HG02885 (cell line): ENCODE measurements at regions not wholly inside any gene's neighbourhood (a gene's known extent, or its start where the extent isn't known, plus 50 kb on each side); places are given as distances from the start of the nearest gene placed in this dataset.
A peak's percentile ranks its signal among the peaks of the same experiment; 100 is the strongest.
"Not testable (repeated sequence)": the region's sequence is repeated elsewhere in the genome, so short reads cannot be mapped to it uniquely, and the experiment has no call there.

Experiments
- ATAC-seq: cut with Tn5 transposase; IDR thresholded peaks from one replicate; pipeline ENCODE4 v1.9.1; 2021; ENCODE audit warnings: mild to moderate bottlenecking; ENCODE audit not compliant: unreplicated experiment, poor library complexity

DNA sequence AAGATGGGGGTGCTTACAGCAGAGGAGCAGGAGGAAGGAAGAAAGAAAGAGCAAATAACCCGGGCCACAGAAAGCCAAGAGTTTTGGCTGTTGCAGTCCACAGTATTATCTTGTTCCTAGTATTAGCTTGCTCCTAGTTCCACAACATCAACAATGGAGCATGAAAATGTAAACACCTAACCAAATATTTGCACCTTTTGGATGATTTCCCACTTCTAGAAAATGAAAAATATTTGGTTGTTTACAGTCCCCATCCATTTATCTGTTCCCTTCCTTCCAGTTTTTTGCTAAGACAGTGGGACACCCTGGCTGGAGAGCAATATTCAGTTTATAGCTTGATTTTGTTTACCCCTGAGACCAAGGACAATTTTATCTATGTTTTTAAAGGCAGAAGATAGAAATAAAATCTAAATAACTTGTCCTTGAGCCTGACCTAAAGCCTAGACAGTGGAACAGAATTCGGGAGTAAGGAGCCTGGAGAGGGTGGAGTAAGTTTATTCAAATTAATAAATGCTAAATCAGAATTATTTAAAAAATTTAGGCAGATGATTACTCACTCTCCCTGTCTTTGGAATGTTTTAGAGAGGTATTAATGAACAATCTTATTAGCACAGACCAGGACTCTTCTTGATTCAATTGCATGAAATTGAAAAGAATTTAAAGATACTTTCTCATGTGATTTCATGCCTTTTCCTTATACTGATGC is 51.6 kb downstream of the RESF1 start:
- ATAC-seq: no peak

DNA sequence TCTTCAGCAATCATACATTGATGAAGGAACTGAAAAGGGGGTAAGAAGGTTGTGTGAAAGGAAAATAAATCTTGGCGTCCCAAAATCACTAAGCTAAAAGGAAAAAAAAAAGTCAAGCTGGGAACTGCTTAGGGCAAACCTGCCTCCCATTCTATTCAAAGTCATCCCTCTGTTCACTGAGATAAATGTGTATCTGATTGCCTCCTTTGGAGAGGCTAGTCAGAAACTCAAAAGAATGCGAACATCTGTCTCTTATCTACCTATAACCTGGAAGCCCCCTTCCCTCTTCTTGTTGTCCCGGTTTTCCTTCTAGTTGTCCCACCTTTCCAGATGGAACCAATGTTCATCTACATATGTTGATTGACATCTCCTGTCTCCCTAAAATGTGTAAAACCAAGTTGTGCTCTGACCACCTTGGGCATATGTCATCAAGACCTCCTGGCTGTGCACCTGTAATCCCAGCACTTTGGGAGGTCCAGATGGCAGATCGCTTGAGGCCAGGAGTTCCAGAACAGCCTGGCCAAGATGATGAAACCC is 53.1 kb downstream of the RESF1 start:
- ATAC-seq: no peak

DNA sequence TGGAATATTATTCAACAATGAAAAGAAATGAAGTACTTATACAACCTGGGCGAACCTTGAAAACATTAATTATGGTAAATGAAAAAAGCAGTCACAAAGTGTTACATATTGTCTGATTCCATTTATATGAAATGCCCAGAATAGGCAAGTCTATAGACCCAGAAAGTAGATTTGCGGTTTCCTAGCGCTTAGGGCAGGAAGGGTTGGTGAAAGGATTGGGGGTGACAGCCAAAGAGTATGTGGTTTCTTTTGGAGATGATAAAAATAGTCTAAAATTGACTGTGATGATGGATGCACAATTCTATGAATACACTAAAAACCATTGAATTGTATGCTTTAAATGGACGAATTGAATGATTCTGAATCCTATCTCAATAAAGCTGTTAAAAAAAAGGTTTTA is 55.8 kb downstream of the RESF1 start:
- ATAC-seq: no peak

DNA sequence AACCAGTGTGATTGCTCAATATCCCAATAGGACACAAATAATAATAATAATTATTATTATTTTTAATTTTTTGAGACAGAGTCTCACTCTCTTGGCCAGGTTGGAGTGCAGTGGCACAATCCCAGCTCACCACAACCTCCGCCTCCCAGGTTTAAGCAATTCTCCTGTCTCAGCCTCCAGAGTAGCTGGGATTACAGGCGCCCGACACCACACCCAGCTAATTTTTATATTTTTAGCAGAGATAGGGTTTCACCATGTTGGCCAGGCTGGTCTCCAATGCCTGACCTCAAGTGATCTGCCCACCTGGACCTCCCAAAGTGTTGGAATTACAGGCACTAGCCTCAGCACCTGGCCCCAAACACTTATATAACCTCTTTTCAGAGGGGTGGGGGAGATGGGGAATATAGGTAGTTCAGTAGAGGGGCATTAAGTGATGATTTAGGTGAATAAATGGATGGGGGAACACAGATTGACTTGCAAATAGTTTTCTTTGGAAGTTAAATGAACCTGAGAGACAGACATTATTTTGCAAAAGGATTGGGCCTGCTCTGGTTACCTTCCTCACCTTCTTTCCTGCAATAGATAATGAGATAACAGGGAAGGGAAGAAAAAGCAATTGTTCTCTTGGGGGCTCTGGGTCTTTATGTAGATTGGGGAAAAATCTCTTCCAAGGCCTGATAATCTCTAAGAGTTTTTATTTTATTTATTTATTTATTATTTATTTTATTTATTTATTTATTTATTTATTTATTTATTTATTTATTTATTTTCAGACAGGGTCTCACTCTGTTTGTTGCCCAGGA is 57.7 kb downstream of the RESF1 start:
- ATAC-seq: no peak

DNA sequence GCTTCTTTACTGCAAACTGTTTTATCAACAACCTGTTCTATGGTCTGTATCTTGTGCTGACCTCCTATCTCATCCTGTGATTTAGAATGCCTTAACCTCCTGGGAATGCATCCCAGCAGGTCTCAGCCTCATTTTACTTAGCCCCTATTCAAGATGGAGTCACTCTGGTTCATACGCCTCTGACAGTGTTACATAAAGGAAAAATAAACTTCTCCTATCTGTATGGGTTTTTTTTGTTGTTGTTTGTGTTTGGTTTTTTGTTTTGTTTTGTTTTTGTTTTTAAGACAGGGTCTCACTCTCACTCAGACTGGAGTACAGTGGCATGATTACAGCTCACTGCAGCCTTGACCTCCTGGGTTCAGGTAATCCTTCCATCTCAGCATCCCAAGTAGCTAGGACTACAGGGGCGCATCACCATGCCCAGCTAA is 62.1 kb downstream of the RESF1 start:
- ATAC-seq: no peak

DNA sequence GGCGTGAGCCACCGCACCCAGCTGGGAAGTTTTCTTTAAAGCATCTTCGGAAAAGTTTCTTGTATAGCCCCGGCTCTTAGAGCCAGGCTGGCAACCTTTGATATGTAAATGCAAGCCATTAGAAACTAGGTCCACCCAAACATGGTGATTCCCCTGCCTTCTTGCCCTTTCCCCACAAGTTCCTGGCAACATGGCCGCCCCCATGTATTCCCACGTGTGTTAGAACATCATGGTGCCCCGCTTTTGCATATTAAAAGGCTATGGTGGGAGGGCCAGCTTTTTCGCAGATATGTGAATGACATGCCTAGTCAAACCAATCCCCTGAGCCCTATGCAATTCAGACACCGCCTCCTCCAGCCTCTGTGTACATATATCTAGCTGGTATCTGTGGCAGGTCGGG is 63.2 kb downstream of the RESF1 start:
- ATAC-seq: not testable (repeated sequence)

DNA sequence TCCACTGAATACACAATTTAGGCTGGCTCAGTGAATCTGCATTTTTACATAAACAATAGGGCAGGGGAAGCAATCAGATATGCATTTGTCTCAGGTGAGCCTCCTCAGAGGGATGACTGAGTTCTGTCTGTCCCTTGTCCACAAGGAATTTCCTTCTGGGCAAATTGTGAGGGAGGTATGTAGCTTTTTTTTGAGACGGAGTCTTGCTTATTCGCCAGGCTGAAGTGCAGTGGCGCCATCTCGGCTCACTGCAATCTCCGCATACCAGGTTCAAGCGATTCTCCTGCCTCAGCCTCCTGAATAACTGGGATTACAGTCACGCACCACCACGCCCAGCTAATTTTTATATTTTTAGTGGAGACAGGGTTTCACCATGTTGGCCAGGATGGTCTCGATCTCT is 64.6 kb downstream of the RESF1 start:
- not testable (repeated sequence) for ATAC-seq

DNA sequence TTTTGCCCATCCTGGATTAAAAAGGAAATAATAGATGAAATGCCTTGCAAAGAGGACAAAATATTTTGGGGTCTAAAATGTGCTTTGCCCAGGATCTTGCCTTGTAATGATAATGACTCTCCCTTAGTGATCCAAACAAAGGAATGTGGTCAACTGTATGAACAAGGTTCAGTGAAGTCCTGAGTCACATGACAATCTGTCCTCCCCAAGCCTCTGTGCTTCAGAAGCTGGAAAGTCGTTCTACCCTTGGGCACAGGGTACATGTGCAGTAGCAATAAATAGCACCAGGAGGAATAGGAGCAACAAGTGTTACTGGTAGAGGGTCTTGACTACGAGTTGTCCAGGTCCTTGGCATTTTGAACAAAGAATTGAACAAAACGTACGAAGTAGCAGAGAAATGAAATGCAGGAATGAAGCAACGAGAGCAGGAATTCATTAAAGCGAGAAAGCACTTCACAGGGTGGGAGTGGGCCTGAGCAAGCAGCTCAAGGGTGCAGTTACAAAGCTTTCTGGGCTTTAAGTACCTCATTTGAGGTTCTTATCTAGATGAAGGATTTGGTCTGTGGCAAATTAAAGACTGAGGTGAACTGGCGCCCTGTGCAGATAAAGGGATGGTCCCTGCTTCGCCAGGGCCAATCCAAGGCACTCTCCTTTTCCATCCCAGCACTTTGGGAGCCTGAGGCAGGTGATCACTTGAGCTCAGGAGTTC is 65.8 kb downstream of the RESF1 start:
- no peak for ATAC-seq

DNA sequence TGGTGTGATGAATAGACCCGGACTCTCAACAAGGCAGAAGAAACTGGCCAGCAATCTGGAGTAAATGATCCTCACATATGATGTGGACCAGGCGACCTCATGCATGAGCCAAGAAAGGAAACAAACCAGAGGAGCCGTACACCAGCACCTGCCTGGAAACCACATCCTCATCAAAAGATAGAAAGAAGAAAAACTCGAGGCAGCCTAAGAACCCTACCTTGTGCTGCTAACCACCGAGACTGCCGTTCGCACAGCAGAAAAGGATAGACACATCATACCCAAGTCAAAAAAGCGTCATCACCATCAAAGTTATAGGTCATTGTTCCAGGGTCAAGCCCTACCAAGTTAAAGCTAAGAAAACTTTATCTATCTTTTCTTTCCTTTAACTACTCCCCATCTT is 66.7 kb downstream of the RESF1 start:
- peak; percentile 82 for ATAC-seq

DNA sequence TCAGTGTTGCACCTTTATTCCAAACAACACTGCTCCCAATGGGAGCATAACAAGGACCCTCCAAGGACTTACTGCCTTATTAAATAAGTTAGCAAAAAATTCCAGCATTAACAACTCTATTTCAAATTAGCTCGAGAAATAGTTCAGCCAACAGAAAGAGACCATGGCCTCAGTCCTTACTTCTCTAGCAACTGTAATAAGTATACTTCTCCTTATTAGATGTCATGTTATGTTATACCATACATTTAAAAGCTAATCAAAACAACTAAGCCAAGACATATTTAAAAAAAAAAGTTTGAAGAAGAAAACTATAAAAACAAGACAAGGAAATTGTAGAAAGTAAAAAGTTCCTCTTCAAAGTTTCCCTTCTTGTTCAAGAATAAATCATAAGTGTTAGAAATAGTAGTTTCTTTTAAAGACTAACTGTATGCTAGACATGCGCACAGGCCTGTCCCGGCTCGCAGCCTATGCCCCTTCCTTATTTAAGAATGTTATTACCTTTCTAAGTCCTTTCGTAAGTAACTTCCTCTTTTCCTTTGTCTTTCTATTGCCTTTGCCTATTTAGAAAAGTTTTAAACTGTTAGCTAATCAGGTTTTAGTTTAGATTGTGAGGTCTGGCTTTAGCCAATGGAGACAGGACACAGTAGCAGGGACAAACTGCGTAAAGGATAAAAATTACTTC is 68.6 kb downstream of the RESF1 start:
- no peak for ATAC-seq

DNA sequence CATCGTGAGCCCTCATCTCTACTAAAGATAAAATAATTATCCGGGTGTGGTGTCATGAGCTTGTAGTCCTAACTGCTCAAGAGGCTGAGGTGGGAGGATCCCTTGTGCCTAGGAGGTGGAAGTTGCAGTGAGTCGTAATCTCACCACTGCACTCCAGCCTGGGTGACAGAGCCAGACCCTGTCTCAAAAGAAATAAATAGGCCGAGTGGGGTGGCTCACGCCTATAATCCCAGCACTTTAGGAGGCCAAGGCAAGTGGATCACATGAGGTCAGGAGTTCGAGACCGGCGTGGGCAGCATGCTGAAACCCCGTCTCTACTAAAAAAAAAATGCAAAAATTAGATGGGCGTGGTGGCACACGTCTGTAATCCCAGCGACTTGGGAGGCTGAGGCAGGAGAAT is 70.9 kb downstream of the RESF1 start:
- ATAC-seq: no peak

DNA sequence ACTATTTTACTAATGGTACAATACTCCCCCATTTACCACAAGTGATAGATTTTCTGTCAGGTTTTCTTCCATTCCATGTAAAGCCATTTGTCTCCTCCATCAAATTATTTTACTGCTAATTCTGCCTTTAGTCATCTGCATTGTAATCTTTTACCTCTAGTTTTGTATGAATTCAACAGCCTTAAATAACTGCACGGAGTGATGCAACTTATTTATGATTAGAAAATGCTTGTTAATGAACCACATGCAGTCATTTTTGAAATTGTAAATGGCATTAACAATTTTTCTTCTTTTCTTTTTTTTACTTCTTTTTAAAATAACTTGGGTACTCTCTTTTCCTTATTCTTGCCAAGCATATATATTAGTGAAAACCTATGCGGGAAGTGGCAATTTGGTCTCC is 71.5 kb downstream of the RESF1 start:
- ATAC-seq: no peak

DNA sequence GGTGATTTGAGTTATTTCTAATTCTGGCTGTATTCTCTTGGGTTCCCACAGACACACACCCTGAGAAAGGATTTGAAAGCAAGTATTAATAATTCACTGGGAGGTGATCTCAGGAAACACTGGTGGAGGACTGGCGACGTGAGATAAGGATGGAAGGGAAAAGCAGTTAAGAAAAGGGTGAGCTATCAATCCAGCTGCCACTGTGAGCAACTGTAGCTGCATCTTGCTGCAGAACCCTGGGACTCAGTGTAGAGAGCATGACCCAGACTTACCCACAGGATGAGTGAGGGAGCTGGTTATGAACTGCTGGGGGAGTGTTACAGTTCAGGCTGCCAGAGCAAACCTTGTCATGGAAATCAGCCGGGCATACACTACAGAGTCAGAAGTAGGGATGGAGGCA is 71.9 kb downstream of the RESF1 start:
- ATAC-seq: no peak

DNA sequence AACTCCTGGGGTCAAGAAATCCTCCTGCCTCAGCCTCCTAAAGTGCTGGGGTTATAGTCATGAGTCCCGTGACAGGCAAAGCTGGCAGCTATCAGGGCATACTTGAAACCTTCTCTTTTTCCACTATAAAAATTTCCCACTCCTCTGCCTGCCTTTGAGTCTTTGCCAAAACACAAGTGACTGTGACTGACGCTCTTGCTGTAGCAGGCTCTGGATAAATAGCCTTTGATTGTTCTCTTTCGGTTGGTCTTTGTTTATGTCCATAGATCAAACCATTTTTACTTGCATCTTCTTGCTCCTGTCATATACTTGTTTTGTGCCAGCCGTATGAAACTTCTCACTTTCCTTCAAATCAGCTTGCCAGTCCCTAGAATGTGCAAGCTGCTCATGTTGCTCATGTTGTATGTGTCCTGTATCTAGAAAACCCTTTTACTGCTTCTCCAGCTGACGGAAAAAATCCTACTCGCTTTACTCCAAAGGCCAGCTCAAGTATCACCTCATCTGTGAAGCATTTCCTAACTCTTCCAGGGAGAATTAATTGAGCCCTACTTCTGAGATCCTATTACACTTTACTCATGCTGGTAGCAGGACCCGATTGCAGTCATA is 73.1 kb downstream of the RESF1 start:
- ATAC-seq: no peak

DNA sequence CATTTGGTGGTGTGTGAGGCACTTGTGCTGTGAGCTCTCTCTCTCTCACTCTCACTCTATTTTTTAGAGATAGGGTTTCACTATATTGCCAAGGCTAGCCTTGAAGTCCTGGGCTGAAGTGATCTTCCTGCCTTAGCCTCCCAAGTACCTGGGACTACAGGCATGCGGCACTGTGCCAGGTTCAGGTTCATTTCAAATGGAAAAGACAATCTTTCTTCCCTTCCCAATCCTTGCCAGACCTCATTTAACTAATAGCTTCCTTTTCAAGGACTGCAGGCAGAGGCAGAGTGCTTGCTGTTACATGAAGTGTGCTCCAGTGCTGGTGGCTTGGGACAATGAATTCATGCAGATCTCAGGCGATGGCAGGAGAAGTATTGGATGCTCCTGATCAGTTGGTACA is 73.2 kb upstream of the BICD1 start:
- ATAC-seq: no peak

DNA sequence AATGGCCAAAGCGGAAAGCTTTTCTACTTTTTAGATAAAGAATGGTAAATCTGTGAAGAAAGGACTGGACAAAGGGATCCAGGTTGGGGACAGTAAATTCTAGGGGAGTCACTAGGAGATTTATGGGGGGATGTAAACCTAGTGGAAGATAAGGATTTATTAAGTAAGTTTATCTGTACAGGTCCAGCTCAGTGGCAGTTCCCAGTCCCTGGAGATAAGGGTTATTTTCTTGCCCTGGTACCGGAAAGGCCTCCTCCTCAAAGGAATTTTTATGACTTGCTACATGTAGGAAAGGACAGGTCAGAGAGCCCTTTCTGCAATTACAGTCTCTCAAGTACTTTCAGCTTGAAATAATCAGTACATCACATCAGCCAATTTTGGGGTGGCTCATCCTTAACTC is 72.6 kb upstream of the BICD1 start:
- no peak for ATAC-seq

DNA sequence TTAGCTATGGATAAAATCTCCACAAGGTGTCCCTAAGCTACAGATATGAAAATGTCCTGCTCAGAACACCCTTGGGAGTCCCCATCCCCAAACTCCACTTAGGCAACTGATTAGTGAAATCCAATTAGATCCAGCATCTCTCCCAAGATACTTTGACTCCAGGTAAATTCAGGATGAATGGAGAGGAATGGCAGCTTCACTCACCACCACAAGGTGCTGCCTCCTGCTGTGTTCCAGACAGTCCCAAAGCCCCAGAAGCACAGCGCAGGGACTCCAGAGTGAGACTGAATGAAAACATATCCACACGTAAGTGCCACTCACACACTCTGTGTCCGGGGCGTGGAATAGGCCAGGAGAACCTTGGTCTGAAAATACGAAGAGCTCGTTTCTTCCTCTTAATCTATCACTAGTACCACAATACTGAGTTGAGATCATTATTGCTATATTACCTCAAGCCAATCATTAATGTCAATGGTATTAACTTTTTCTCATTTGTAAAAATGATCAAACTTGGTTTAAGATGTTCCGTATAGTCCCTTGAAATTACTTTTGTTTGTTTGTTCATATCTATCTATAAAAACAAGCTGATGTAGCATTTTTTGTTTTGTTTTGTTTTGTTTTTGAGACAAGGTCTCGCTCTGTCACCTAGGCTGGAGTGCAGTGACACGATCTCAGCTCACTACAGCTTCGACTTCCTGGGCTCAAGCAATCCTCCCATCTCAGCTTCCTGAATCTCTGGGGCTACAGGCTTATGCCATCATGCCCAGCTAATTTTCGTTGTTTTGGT is 70.0 kb upstream of the BICD1 start:
- ATAC-seq: no peak

DNA sequence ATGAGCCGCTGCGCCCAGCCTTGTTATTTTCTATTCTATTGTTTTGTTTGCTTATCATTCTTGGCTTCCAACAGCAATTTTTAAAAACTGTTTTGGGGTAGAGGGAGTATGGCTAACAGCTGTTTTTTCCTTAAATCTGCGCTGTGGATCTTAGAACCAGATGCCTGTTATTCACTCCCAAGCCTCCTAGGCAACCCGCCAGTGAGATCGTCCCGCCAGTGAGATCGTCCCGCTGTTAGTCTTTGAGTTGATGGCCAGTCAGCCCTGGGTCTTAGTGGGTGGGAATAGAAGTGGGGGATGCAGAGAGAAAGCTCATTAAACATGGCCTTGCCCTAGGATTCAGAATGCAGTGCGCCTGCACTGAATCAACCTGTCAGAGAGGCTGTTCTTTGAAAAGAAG is 67.3 kb upstream of the BICD1 start:
- no peak for ATAC-seq

DNA sequence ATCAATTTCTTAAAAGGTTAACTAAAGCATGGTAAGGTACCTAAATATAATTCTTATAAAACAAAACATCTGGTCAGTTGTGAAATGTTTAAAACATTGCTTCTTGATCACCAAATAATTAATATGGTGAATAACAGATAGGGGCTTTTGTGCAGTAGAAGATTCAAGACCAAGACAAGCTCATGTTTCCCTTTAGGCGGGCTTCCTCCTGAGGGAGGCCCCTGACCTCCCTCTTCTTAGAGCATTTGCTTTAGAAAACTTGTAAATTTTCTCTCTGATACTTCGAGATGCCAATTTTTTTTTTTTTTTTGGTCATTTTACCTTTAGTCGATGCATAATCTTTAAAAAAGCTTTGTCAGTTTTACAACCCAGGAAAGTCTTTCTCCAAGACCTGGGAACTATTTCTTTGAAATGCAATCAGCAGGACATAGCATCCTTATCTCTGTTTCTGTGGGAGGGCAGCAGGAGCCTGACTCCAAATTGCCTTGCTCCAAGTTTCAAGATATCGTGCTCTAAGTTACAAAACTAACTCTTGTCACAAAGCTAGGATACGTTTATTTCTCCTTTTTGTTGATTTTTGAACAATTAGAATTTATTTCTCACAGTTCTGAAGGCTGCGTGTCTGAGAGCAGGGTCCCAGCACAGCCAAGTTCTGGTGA is 66.6 kb upstream of the BICD1 start:
- no peak for ATAC-seq
